Left ventricle myocardium inferior (tissue), 1 donor: ENCODE measurements at regions not wholly inside any gene's neighbourhood (a gene's known extent, or its start where the extent isn't known, plus 50 kb on each side); places are given as distances from the start of the nearest gene placed in this dataset.

ENCODE experiments used
- DNase-seq: peaks from one replicate; pipeline ENCODE4 v3.0.0-alpha.2; 2020
- H3K27ac ChIP-seq: fragments of 200-600 bp; replicated peaks from 2 replicates; pipeline ENCODE4 v1.8.0; 2021
- H3K27me3 ChIP-seq: fragments of 200-600 bp; 2 replicates; pipeline ENCODE4 v1.8.0; 2021; ENCODE audit warnings: low read depth
- H3K36me3 ChIP-seq: fragments of 200-600 bp; 2 replicates; pipeline ENCODE4 v1.8.0; 2021
- H3K4me1 ChIP-seq: fragments of 200-600 bp; 2 replicates; pipeline ENCODE4 v1.8.0; 2021
- H3K4me3 ChIP-seq: fragments of 200-600 bp; 2 replicates; pipeline ENCODE4 v1.8.0; 2021; ENCODE audit warnings: mild to moderate bottlenecking, moderate library complexity
- H3K9me3 ChIP-seq: fragments of 200-600 bp; replicated peaks from 2 replicates; pipeline ENCODE4 v1.8.0; 2021
- CTCF ChIP-seq: fragments of 200-600 bp; IDR thresholded peaks from 2 replicates; pipeline ENCODE4 v1.8.0; 2021; ENCODE audit warnings: antibody characterized with exemption, mild to moderate bottlenecking, borderline replicate concordance
- intact Hi-C: fragments of 100-400 bp; cut with micrococcal nuclease; formaldehyde crosslinking; loops from one replicate; pipeline ENCODE4 v1.11.0; 2022
- donor health status: DM: no; HTN: yes; CAD: no; lungs with severe emphysema.

- H3K27ac ChIP-seq = no peak overlapping the region
- TF ChIP-seq CTCF = no peak
- H3K4me1 ChIP-seq = no peaks in the 10 kb centered on the region
- no peaks in the 10 kb centered on the region for H3K36me3 ChIP-seq
- H3K9me3 ChIP-seq = no peaks in the 10 kb centered on the region
- DNase-seq = no peak
- intact Hi-C loops = no loop called here
- H3K27me3 ChIP-seq = no peaks in the 10 kb centered on the region
- no peak overlapping the region for H3K4me3 ChIP-seq
Observed at GRCh38 chr18:39721712-39722111, 2156.1 kb upstream of the CELF4 start.

GRCh38 chr18:39713961-39714360 is 2148.4 kb upstream of the CELF4 start:
- Histone ChIP-seq H3K4me1 (no peaks in the 10 kb centered on the region), H3K9me3 (no peaks in the 10 kb centered on the region), H3K36me3 (no peaks in the 10 kb centered on the region), H3K4me3 (no peak overlapping the region), H3K27ac (no peak overlapping the region), H3K27me3 (no peaks in the 10 kb centered on the region)
- TF ChIP-seq CTCF = no peak
- intact Hi-C loops = no loop called here
- no peak for DNase-seq

GRCh38 chr18:39711701-39712100 is 2146.1 kb upstream of the CELF4 start:
- TF ChIP-seq CTCF = no peak
- no peak for DNase-seq
- Histone ChIP-seq H3K27me3 (no peaks in the 10 kb centered on the region), H3K4me1 (no peaks in the 10 kb centered on the region), H3K36me3 (no peaks in the 10 kb centered on the region), H3K4me3 (no peak overlapping the region), H3K9me3 (no peaks in the 10 kb centered on the region), H3K27ac (no peak overlapping the region)
- intact Hi-C loops = no loop called here

- no peak overlapping the region for H3K27ac ChIP-seq
- no peaks in the 10 kb centered on the region for H3K9me3 ChIP-seq
- no peaks in the 10 kb centered on the region for H3K27me3 ChIP-seq
- no peaks in the 10 kb centered on the region for H3K36me3 ChIP-seq
- no peak for DNase-seq
- H3K4me1 ChIP-seq = no peaks in the 10 kb centered on the region
- intact Hi-C loops = no loop called here
- TF ChIP-seq CTCF = no peak
- H3K4me3 ChIP-seq = no peak overlapping the region
Observed at GRCh38 chr18:39705362-39705761, 2139.8 kb upstream of the CELF4 start.

GRCh38 chr18:39702888-39703287 is 2137.3 kb upstream of the CELF4 start:
- Histone ChIP-seq H3K9me3 (no peaks in the 10 kb centered on the region), H3K36me3 (no peaks in the 10 kb centered on the region), H3K27me3 (no peaks in the 10 kb centered on the region), H3K4me1 (no peaks in the 10 kb centered on the region), H3K27ac (no peak overlapping the region), H3K4me3 (no peak overlapping the region)
- intact Hi-C loops = no loop called here
- no peak for TF ChIP-seq CTCF
- no peak for DNase-seq

- no peak overlapping the region for H3K27ac ChIP-seq
- DNase-seq = no peak
- no peaks in the 10 kb centered on the region for H3K36me3 ChIP-seq
- no peak for TF ChIP-seq CTCF
- no peaks in the 10 kb centered on the region for H3K4me1 ChIP-seq
- no peaks in the 10 kb centered on the region for H3K9me3 ChIP-seq
- intact Hi-C loops = no loop called here
- no peak overlapping the region for H3K4me3 ChIP-seq
- no peaks in the 10 kb centered on the region for H3K27me3 ChIP-seq
Observed at GRCh38 chr18:39701839-39702238, 2136.2 kb upstream of the CELF4 start.
